HepG2 (cell line): ENCODE measurements at regions not wholly inside any gene's neighbourhood (a gene's known extent, or its start where the extent isn't known, plus 50 kb on each side); places are given as distances from the start of the nearest gene placed in this dataset.

Experiments used
- ATAC-seq: fragments of 200-7000 bp; cut with Tn5 transposase; 3 replicates; pipeline ENCODE4 v1.9.1; 2020; ENCODE audit warnings: mild to moderate bottlenecking, moderate library complexity
- BruUV-seq: library from RNA; stranded (reverse); fragments of 400-500 nt; replicated peaks from 2 replicates; lab custom pipeline; 2021; lab: Mats Ljungman, UMichigan
- CTCF ChIA-PET: fragments of 300-600 bp; formaldehyde crosslinking; extraction: SDS; loops from one replicate; lab custom pipeline; 2021; ENCODE audit warnings: low total read pairs, inconsistent platforms, low intra/inter-chr PET ratio; lab: Yijun Ruan, JAX
- POLR2A ChIA-PET: fragments of 350-600 bp; sonication (Branson Sonifier 250); formaldehyde crosslinking; loops from one replicate; lab custom pipeline; 2020; ENCODE audit warnings: antibody characterized with exemption, inconsistent platforms; lab: Yijun Ruan, JAX
- DNase-seq: peaks from one replicate; pipeline ENCODE4 v3.0.0-alpha.2; 2015; ENCODE audit warnings: low spot score
- FAIRE-seq: peaks from 3 replicates; lab custom pipeline; 2011; peaks lifted over from hg19 to GRCh38; lab: Jason Lieb, UNC
- H2AFZ ChIP-seq: one replicate; pipeline ENCODE4 v1.6.1; 2011; ENCODE audit warnings: low read length, inconsistent platforms
- H3K27ac ChIP-seq: fragments of 300-600 bp; 3 replicates; pipeline ENCODE4 v1.8.0; 2011; ENCODE audit warnings: mixed run types, mild to moderate bottlenecking, mixed read lengths, low read length, inconsistent platforms; ENCODE audit not compliant: insufficient read depth; ENCODE audit errors: extremely low read length
- H3K27me3 ChIP-seq, 2 experiments: fragments of 200-600 bp in 1 of 2; 2 replicates in 1 of 2; 3 replicates in 1 of 2; pipeline versions ENCODE4 v1.6.0 to v1.8.0; 2011; ENCODE audit warnings: low read length in 2 of 2, mild to moderate bottlenecking in 2 of 2, moderate library complexity in 2 of 2, inconsistent platforms in 1 of 2; ENCODE audit not compliant: insufficient read depth in 2 of 2, control insufficient read depth in 1 of 2
- H3K36me3 ChIP-seq, 2 experiments: fragments of 200-600 bp in 1 of 2; replicated peaks in 1 of 2; 2 replicates in 1 of 2; 3 replicates in 1 of 2; pipeline versions ENCODE4 v1.5.1 to v1.8.0; 2011; ENCODE audit warnings: low read length in 2 of 2, inconsistent platforms in 1 of 2; ENCODE audit not compliant: insufficient read depth in 2 of 2, control insufficient read depth in 1 of 2
- H3K4me1 ChIP-seq: 2 replicates; pipeline ENCODE4 v1.5.1; 2012; ENCODE audit warnings: low read length, inconsistent platforms; ENCODE audit not compliant: insufficient read depth
- H3K4me2 ChIP-seq: 2 replicates; pipeline ENCODE4 v1.6.0; 2011; ENCODE audit warnings: low read depth, low read length, inconsistent platforms
- H3K4me3 ChIP-seq, 3 experiments: fragments of 200-600 bp in 1 of 3; sonication (generic), shearing (Covaris generic) in 1 of 3; replicated peaks in 1 of 3; 2 replicates each; pipeline ENCODE4 v1.5.1; 2011 to 2016; ENCODE audit warnings: low read length in 3 of 3, inconsistent platforms in 2 of 3, low read depth in 2 of 3, mild to moderate bottlenecking in 2 of 3, control low read depth in 1 of 3, mixed read lengths in 1 of 3; ENCODE audit not compliant: insufficient read depth in 1 of 3
- H3K79me2 ChIP-seq: one replicate; pipeline ENCODE4 v1.6.1; 2011; ENCODE audit warnings: low read length, inconsistent platforms; ENCODE audit not compliant: insufficient read depth
- H3K9ac ChIP-seq: 2 replicates; pipeline ENCODE4 v1.6.0; 2011; ENCODE audit warnings: mild to moderate bottlenecking, low read depth, low read length, inconsistent platforms; ENCODE audit not compliant: insufficient read depth
- H3K9me3 ChIP-seq: 2 replicates; pipeline ENCODE4 v1.5.1; 2012; ENCODE audit warnings: mild to moderate bottlenecking, low read length
- H4K20me1 ChIP-seq: 2 replicates; pipeline ENCODE4 v1.6.0; 2011; ENCODE audit warnings: inconsistent platforms, mild to moderate bottlenecking, low read length, moderate library complexity; ENCODE audit not compliant: insufficient read depth
- ASH2L ChIP-seq: fragments of 300-600, 200-600 bp; sonication (generic); IDR thresholded peaks from 2 replicates; pipeline ENCODE4 v1.7.0; 2017; ENCODE audit warnings: low read depth, mild to moderate bottlenecking, moderate library complexity, mixed read lengths, low read length; ENCODE audit not compliant: insufficient read length
- ATF6 ChIP-seq: sonication (generic); formaldehyde crosslinking; conservative IDR thresholded peaks from 2 replicates; pipeline ENCODE4 v1.4.0; 2020; ENCODE audit warnings: missing genetic modification reagents
- BHLHE40 ChIP-seq: IDR thresholded peaks from 2 replicates; pipeline ENCODE4 v1.6.1; 2011; ENCODE audit warnings: low read length, improper control_type of control experiment
- ETS1 ChIP-seq: sonication (generic); formaldehyde crosslinking; IDR thresholded peaks from 2 replicates; pipeline ENCODE4 v1.4.0; 2020; ENCODE audit warnings: missing genetic modification reagents
- FOXP1 ChIP-seq, 2 experiments: fragments of 450-650 bp in 1 of 2; IDR thresholded peaks; 2 replicates each; pipeline ENCODE4 v1.6.1; 2017 to 2018; ENCODE audit warnings: antibody characterized with exemption in 1 of 2
- IKZF5 ChIP-seq: IDR thresholded peaks from 2 replicates; pipeline ENCODE4 v1.6.1; 2018; ENCODE audit warnings: missing genetic modification reagents, mild to moderate bottlenecking, missing compliant biosample characterization
- MXD3 ChIP-seq: IDR thresholded peaks from 2 replicates; pipeline ENCODE4 v1.6.1; 2016; ENCODE audit warnings: mild to moderate bottlenecking, missing biosample characterization, missing genetic modification reagents
- NCOR1 ChIP-seq: fragments of 200-600 bp; sonication (generic); IDR thresholded peaks from 2 replicates; pipeline ENCODE4 v1.7.0; 2017; ENCODE audit warnings: antibody characterized with exemption, low read length, borderline replicate concordance
- NFKB2 ChIP-seq: sonication (generic); formaldehyde crosslinking; IDR thresholded peaks from 2 replicates; pipeline ENCODE4 v1.4.0; 2020; ENCODE audit warnings: missing genetic modification reagents, borderline replicate concordance
- SAP130 ChIP-seq: IDR thresholded peaks from 2 replicates; pipeline ENCODE4 v1.6.1; 2016; ENCODE audit warnings: low read depth
- TAF15 ChIP-seq: fragments of 200-400 bp; formaldehyde crosslinking; IDR thresholded peaks from one replicate; pipeline ENCODE4 v1.6.1; 2018; ENCODE audit warnings: mild to moderate bottlenecking, low read depth, low read length; ENCODE audit not compliant: poor library complexity, severe bottlenecking
- TEAD3 ChIP-seq: optimal IDR thresholded peaks from 2 replicates; pipeline ENCODE3; 2016; ENCODE audit warnings: borderline replicate concordance
- TP53 ChIP-seq: sonication (generic); formaldehyde crosslinking; conservative IDR thresholded peaks from 2 replicates; pipeline ENCODE4 v1.4.0; 2020; ENCODE audit warnings: missing genetic modification reagents
- ZFAT ChIP-seq: sonication (generic); formaldehyde crosslinking; conservative IDR thresholded peaks from 2 replicates; pipeline ENCODE4 v1.8.1; 2023; ENCODE audit warnings: missing genetic modification reagents, inconsistent platforms
- ZNF34 ChIP-seq: sonication (generic); formaldehyde crosslinking; IDR thresholded peaks from 2 replicates; pipeline ENCODE4 v1.4.0; 2020; ENCODE audit warnings: mild to moderate bottlenecking, missing genetic modification reagents, borderline replicate concordance
- ZNF484 ChIP-seq: sonication (generic); formaldehyde crosslinking; IDR thresholded peaks from 2 replicates; pipeline ENCODE4 v1.5.1; 2020; ENCODE audit warnings: mild to moderate bottlenecking, low read depth, missing genetic modification reagents, borderline replicate concordance
- ZNF709 ChIP-seq: sonication (generic); formaldehyde crosslinking; IDR thresholded peaks from 2 replicates; pipeline ENCODE4 v1.5.0; 2020; ENCODE audit warnings: mild to moderate bottlenecking, missing genetic modification reagents
- WGBS: methylation state at CpG from one replicate; pipeline ENCODE4 v1.1.6; 2017; ENCODE audit warnings: low lambda C conversion rate; 5-methylcytosine and 5-hydroxymethylcytosine counted together
- in situ Hi-C: cut with HindIII; loops from 2 replicates; pipeline ENCODE4 v1.10.0; 2017; ENCODE audit warnings: low pct_unique_long_range_greater_than_20kb; ENCODE audit not compliant: extremely low pct_ligation_motif_present
- intact Hi-C: fragments of 100-400 bp; cut with micrococcal nuclease; formaldehyde crosslinking; loops from one replicate; pipeline ENCODE4 v1.10.0; 2022; ENCODE audit not compliant: unreplicated experiment

GRCh38 chr11:87753143-87753542 is 422.1 kb downstream of the RAB38 start:
- BruUV-seq, result no TSS peak
- H4K20me1 ChIP-seq, result no peaks in the 10 kb centered on the region
- no peaks in the 10 kb centered on the region for H3K36me3 ChIP-seq
- H3K27ac ChIP-seq, result no peak overlapping the region
- no peak overlapping the region for H3K9ac ChIP-seq
- no peaks in the 10 kb centered on the region for H3K4me1 ChIP-seq
- intact Hi-C loops, result no loop called here
- H3K79me2 ChIP-seq, result no peaks in the 10 kb centered on the region
- ATAC-seq (no peak), FAIRE-seq (no peak), DNase-seq (no peak)
- CTCF ChIA-PET, result no interaction called here
- no peaks in the 10 kb centered on the region for H3K27me3 ChIP-seq
- in situ Hi-C loops, result no loop called here
- no peaks in the 10 kb centered on the region for H3K9me3 ChIP-seq
- POLR2A ChIA-PET, result no interaction called here
- TF ChIP-seq SAP130 (CRISPR knock-in tag) (no peak), ASH2L (no peak), TP53 (CRISPR knock-in tag) (no peak), TEAD3 (CRISPR knock-in tag) (no peak), ZNF709 (no peak), ZNF484 (CRISPR knock-in tag) (no peak), ETS1 (CRISPR knock-in tag) (no peak), ZNF34 (CRISPR knock-in tag) (no peak), MXD3 (CRISPR knock-in tag) (no peak), NFKB2 (no peak), IKZF5 (CRISPR knock-in tag) (no peak), ATF6 (CRISPR knock-in tag) (no peak), TAF15 (no peak), BHLHE40 (no peak), ZFAT (CRISPR knock-in tag) (no peak), FOXP1 (IDR thresholded peaks at IDR 0.05) (no peak), FOXP1 (CRISPR knock-in tag; IDR thresholded peaks at IDR 0.05) (no peak), NCOR1 (no peak)
- H3K4me3 ChIP-seq, result no peak overlapping the region
- H2AFZ ChIP-seq, result no peak overlapping the region
- 0% methylated on average over 2 of the region's 2 CpGs for WGBS
- no peak overlapping the region for H3K4me2 ChIP-seq
